Osteoblast (primary cell): ENCODE measurements at regions not wholly inside any gene's neighbourhood (a gene's known extent, or its start where the extent isn't known, plus 50 kb on each side); places are given as distances from the start of the nearest gene placed in this dataset.
"Not testable (repeated sequence)": the region's sequence is repeated elsewhere in the genome, so short reads cannot be mapped to it uniquely, and the experiment has no call there.

ENCODE experiments used
- DNase-seq: peaks from one replicate; pipeline ENCODE4 v3.0.0; 2011; ENCODE audit warnings: low spot score, mixed read lengths; ENCODE audit not compliant: insufficient read length; ENCODE audit errors: missing footprints
- H2AFZ ChIP-seq: 2 replicates; pipeline ENCODE4 v1.6.0; 2011; ENCODE audit warnings: mild to moderate bottlenecking, low read length
- H3K27ac ChIP-seq: 2 replicates; pipeline ENCODE4 v1.5.1; 2011; ENCODE audit warnings: mild to moderate bottlenecking, low read depth, low read length, moderate library complexity
- H3K27me3 ChIP-seq: 2 replicates; pipeline ENCODE4 v1.6.0; 2012; ENCODE audit warnings: mild to moderate bottlenecking, control low read depth, inconsistent platforms, low read length, moderate library complexity; ENCODE audit not compliant: insufficient read depth
- H3K36me3 ChIP-seq: 2 replicates; pipeline ENCODE4 v1.5.1; 2011; ENCODE audit warnings: mild to moderate bottlenecking, low read length, control low read depth, moderate library complexity; ENCODE audit not compliant: insufficient read depth
- H3K4me1 ChIP-seq: 2 replicates; pipeline ENCODE4 v1.5.1; 2011; ENCODE audit warnings: mild to moderate bottlenecking, low read length, control low read depth, moderate library complexity; ENCODE audit not compliant: insufficient read depth
- H3K4me2 ChIP-seq: 2 replicates; pipeline ENCODE4 v1.6.0; 2011; ENCODE audit warnings: mild to moderate bottlenecking, low read length; ENCODE audit not compliant: insufficient read depth
- H3K4me3 ChIP-seq: fragments of 200-600 bp; sonication (generic); 3 replicates; pipeline ENCODE4 v1.5.1; 2012; ENCODE audit warnings: mild to moderate bottlenecking, low read length, inconsistent platforms; ENCODE audit not compliant: insufficient read depth
- H3K79me2 ChIP-seq: 2 replicates; pipeline ENCODE4 v1.6.0; 2012; ENCODE audit warnings: mild to moderate bottlenecking, low read length, control low read depth, inconsistent platforms; ENCODE audit not compliant: insufficient read depth
- H3K9me3 ChIP-seq: 2 replicates; pipeline ENCODE4 v1.5.1; 2011; ENCODE audit warnings: low read depth, low read length, control low read depth
- H4K20me1 ChIP-seq: 2 replicates; pipeline ENCODE4 v1.6.0; 2012; ENCODE audit warnings: mild to moderate bottlenecking, low read length, control low read depth; ENCODE audit not compliant: insufficient read depth
- CTCF ChIP-seq: IDR thresholded peaks from 2 replicates; pipeline ENCODE4 v1.5.1; 2011; ENCODE audit warnings: mild to moderate bottlenecking, low read depth, low read length, moderate library complexity; ENCODE audit errors: extremely low read depth

- no peak for DNase-seq
- Histone ChIP-seq H3K4me2 (no peak overlapping the region), H3K4me1 (no peaks in the 10 kb centered on the region), H2AFZ (no peak overlapping the region), H4K20me1 (no peaks in the 10 kb centered on the region), H3K79me2 (no peaks in the 10 kb centered on the region), H3K9me3 (no peaks in the 10 kb centered on the region), H3K4me3 (no peak overlapping the region), H3K27me3 (no peaks in the 10 kb centered on the region), H3K36me3 (no peaks in the 10 kb centered on the region), H3K27ac (no peak overlapping the region)
- TF ChIP-seq CTCF = no peak
Measured at GRCh38 chr2:49755777-49756176, 601.5 kb upstream of the FSHR start.

GRCh38 chr2:49754381-49754780 is 600.1 kb upstream of the FSHR start:
- Histone ChIP-seq H3K27me3 (no peaks in the 10 kb centered on the region), H3K4me1 (no peaks in the 10 kb centered on the region), H3K4me3 (no peak overlapping the region), H3K79me2 (no peaks in the 10 kb centered on the region), H4K20me1 (no peaks in the 10 kb centered on the region), H3K36me3 (no peaks in the 10 kb centered on the region), H3K9me3 (no peaks in the 10 kb centered on the region), H2AFZ (no peak overlapping the region), H3K4me2 (no peak overlapping the region), H3K27ac (no peak overlapping the region)
- TF ChIP-seq CTCF = no peak
- DNase-seq = no peak

DNA sequence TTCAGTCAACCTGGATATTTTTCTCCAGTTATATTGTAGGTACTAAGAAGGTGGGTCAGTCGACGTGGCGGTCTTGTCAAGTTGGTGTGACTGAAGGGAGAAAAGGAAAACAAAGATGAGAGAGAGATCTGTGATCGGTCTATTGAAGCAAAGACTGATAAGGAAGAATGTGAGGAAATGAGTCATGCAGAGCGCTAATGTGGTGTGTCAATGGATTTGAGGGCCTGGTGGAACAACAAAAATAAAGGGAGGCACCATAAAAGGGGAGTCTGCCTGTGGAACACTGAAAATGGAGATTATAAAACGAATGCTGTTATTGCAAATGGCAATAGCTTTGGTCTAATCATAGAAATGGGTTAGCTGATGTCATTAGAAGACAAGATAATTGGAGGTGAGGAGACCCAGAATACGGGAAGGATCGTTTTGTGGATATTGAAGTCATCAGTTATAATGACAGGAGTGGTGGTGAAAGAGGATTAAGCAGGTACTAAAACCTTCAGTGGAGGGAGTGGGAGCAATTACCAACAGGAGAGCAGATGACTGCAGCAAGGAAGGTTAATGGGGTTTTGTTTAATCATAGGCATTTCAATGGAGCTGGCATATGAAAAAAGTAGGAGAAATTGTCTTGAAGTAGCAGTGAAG is 599.1 kb upstream of the FSHR start:
- H4K20me1 ChIP-seq = no peaks in the 10 kb centered on the region
- no peaks in the 10 kb centered on the region for H3K36me3 ChIP-seq
- no peaks in the 10 kb centered on the region for H3K4me1 ChIP-seq
- no peak overlapping the region for H2AFZ ChIP-seq
- H3K4me2 ChIP-seq = no peak overlapping the region
- H3K4me3 ChIP-seq = no peak overlapping the region
- TF ChIP-seq CTCF = no peak
- peaks cover under 1% of the 10 kb centered on the region for H3K9me3 ChIP-seq
- H3K79me2 ChIP-seq = no peaks in the 10 kb centered on the region
- DNase-seq = no peak
- H3K27ac ChIP-seq = no peak overlapping the region
- H3K27me3 ChIP-seq = no peaks in the 10 kb centered on the region

DNA sequence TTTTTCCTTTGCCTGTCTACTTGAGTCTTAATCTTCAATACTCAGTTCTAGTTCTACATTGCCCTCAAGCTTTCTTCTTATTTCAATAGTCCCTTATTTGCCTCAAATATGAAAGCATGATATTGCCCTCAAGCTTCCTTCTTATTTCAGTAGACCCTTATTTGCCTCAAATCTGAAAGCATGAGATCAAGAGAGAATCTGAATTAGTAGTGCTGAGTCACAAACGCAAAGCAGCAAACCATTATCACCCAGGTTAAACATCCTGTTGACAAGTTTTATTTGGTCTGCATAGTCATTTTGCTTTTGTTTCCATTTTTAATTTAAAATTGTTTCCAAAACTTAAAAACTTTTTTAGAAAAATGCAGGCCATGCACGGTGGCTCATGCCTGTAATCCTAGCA is 583.3 kb upstream of the FSHR start:
- H4K20me1 ChIP-seq = no peaks in the 10 kb centered on the region
- H3K4me3 ChIP-seq = no peak overlapping the region
- no peaks in the 10 kb centered on the region for H3K4me1 ChIP-seq
- H3K36me3 ChIP-seq = no peaks in the 10 kb centered on the region
- no peak overlapping the region for H2AFZ ChIP-seq
- H3K4me2 ChIP-seq = no peak overlapping the region
- H3K27me3 ChIP-seq = no peaks in the 10 kb centered on the region
- H3K79me2 ChIP-seq = no peaks in the 10 kb centered on the region
- no peak for DNase-seq
- no peak for TF ChIP-seq CTCF
- no peak overlapping the region for H3K27ac ChIP-seq
- H3K9me3 ChIP-seq = no peaks in the 10 kb centered on the region

DNA sequence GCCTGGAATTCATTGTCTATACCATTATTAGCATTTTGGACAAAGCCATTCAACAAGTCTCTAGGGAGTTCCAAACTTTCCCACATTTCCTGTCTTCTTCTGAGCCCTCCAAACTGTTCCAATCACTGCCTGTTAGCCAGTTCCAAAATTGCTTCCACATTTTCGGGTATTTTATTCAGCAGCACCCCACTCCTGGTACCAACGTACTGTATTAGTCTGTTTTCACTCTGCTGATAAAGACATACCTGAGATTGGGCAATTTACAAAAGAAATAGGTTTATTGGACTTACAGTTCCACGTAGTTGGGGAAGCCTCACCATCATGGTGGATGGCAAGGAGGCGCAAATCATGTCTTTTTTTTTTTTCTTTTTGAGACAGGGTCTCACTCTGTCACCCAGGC is 578.6 kb upstream of the FSHR start:
- not testable (repeated sequence) for H3K27ac ChIP-seq, H2AFZ ChIP-seq, H3K9me3 ChIP-seq, H3K4me3 ChIP-seq, H3K79me2 ChIP-seq, DNase-seq, H3K4me1 ChIP-seq, H3K27me3 ChIP-seq, H3K4me2 ChIP-seq, H4K20me1 ChIP-seq, H3K36me3 ChIP-seq
